NT2/D1 (cell line): ENCODE measurements at regions not wholly inside any gene's neighbourhood (a gene's known extent, or its start where the extent isn't known, plus 50 kb on each side); places are given as distances from the start of the nearest gene placed in this dataset.

ENCODE experiments used
- DNase-seq: peaks from one replicate; pipeline ENCODE4 v3.0.0-alpha.2; 2011; ENCODE audit warnings: low read depth, low spot score
- H3K27me3 ChIP-seq: 2 replicates; pipeline ENCODE4 v1.6.0; 2011; ENCODE audit warnings: mild to moderate bottlenecking; ENCODE audit not compliant: insufficient read length, insufficient read depth
- H3K36me3 ChIP-seq: 2 replicates; pipeline ENCODE4 v1.6.1; 2011; ENCODE audit warnings: mild to moderate bottlenecking, low read length, mixed read lengths; ENCODE audit not compliant: insufficient read depth, insufficient read length
- H3K4me1 ChIP-seq: 2 replicates; pipeline ENCODE4 v1.5.1; 2011; ENCODE audit not compliant: insufficient read depth, insufficient read length
- H3K4me3 ChIP-seq: 2 replicates; pipeline ENCODE4 v1.5.1; 2011; ENCODE audit warnings: low read depth; ENCODE audit not compliant: insufficient read length
- H3K9ac ChIP-seq: 2 replicates; pipeline ENCODE4 v1.6.0; 2011; ENCODE audit warnings: low read depth; ENCODE audit not compliant: insufficient read length
- H3K9me3 ChIP-seq: 2 replicates; pipeline ENCODE4 v1.5.1; 2011; ENCODE audit warnings: mild to moderate bottlenecking, low read length; ENCODE audit not compliant: insufficient read depth
- SUZ12 ChIP-seq: IDR thresholded peaks from 2 replicates; pipeline ENCODE4 v1.6.1; 2011; ENCODE audit not compliant: insufficient read length, insufficient read depth; ENCODE audit errors: extremely low read depth
- YY1 ChIP-seq: IDR thresholded peaks from 2 replicates; pipeline ENCODE4 v1.6.1; 2011; ENCODE audit not compliant: insufficient read length, insufficient read depth
- ZNF274 ChIP-seq: IDR thresholded peaks from 2 replicates; pipeline ENCODE4 v1.6.1; 2011; ENCODE audit warnings: mild to moderate bottlenecking, low read depth, low read length

DNA sequence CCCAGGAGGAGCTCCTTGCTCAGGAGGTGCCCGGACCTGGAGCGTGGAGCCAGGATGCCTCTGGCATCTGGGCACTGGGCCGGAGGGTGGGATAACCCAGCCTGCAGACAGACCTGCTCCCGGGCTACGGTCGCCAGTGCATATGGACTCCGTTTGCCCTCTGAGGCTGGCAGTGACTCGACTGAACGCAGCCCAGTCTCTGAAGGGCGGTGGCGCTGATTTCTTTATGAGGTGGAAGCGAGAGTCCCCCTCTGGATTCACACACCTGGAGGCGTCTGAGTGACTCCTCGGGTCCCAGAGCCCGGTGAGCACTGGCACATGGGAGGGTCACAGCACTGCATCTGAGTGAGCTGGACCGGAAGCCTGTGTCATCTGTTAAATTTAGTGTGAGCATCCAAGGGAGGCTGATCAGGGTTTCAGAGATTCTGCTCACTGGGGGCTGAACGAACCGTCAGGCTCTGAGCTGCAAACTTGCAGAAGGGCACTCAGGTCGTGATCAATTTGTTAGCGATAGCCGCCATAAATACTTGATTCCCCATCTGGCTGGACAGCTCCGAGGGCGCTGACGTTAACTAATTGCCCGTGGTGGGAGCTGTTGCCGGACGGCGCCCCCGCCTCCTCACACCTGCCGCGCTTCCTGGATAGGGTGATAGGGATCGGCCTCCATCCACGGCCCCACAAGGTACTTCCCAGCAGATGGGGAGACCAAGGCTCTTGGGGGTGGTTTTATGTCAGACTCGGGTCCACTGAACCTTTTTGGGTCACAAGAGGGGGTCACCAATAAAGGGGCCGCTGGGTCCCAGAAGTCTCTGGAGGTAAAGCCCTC is 60.7 kb upstream of the TTC34 start:
- Histone ChIP-seq H3K9me3 (no peaks in the 10 kb centered on the region), H3K4me1 (no peaks in the 10 kb centered on the region), H3K27me3 (no peaks in the 10 kb centered on the region), H3K4me3 (no peak overlapping the region), H3K9ac (no peak overlapping the region), H3K36me3 (no peaks in the 10 kb centered on the region)
- DNase-seq: no peak
- TF ChIP-seq YY1 (no peak), SUZ12 (no peak), ZNF274 (no peak)

DNA sequence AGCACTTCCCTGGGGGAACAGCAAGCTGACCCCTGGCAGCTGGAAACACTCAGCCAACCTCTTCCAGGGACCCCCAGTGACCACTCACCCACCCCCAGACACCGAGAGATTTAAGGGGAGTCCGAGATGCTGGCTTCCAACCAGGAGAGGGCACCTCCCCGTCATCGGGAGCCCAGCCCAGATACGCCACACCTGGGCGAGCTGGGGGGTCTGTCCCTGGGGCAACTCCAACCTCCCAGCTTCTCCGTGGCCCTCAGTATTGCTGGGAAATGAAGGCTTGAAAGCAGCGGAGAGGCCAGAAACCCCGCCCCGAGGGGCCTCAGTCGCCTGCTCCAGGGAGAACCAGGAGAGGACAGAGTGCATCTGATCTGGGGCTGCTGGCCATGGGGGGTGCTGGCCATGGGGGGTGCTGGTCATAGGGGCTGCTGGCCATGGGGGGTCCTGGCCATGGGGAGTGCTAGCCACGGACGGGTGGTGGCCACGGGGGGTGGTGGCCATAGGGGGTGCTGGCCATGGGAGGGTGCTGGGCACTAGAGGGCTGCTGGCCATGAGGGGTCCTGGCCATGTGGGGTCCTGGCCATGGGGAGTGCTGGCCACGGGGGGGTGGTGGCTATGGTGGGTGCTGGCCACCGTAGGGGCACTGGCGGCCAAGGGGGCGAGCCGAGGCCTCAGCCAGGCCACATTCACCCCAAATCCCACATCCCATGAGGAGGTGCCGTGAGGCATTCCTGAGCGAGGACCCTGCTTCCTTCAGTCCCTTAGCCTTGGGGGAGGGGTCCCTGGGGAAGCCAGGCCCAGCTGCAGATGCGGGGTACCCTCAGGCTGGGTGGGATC is 61.5 kb upstream of the TTC34 start:
- no peaks in the 10 kb centered on the region for H3K9me3 ChIP-seq
- H3K4me3 ChIP-seq: no peak overlapping the region
- TF ChIP-seq SUZ12: no peak
- TF ChIP-seq ZNF274: no peak
- H3K9ac ChIP-seq: no peak overlapping the region
- peaks cover 2% of the 10 kb centered on the region for H3K4me1 ChIP-seq
- no peaks in the 10 kb centered on the region for H3K36me3 ChIP-seq
- no peaks in the 10 kb centered on the region for H3K27me3 ChIP-seq
- DNase-seq: no peak

DNA sequence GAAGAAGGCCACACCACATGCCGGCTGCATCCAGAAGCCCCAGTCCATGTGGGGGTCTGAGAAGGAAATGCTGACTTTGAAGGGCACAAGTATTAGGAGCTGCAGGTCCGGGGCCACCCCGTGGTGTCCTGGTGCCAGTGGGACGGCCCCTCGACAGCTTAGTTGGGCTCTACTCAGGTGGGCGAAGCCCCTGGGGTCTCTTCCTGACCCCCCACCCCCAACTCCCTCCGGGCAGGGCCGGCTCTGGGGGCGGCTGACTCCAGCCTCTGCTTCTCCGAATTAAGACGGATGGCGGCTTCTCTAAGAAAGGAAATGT is 62.1 kb upstream of the TTC34 start:
- no peaks in the 10 kb centered on the region for H3K36me3 ChIP-seq
- DNase-seq: no peak
- no peaks in the 10 kb centered on the region for H3K27me3 ChIP-seq
- no peak for TF ChIP-seq SUZ12
- no peak for TF ChIP-seq YY1
- TF ChIP-seq ZNF274: no peak
- peaks cover 2% of the 10 kb centered on the region for H3K4me1 ChIP-seq
- no peak overlapping the region for H3K9ac ChIP-seq
- no peaks in the 10 kb centered on the region for H3K9me3 ChIP-seq
- H3K4me3 ChIP-seq: no peak overlapping the region

DNA sequence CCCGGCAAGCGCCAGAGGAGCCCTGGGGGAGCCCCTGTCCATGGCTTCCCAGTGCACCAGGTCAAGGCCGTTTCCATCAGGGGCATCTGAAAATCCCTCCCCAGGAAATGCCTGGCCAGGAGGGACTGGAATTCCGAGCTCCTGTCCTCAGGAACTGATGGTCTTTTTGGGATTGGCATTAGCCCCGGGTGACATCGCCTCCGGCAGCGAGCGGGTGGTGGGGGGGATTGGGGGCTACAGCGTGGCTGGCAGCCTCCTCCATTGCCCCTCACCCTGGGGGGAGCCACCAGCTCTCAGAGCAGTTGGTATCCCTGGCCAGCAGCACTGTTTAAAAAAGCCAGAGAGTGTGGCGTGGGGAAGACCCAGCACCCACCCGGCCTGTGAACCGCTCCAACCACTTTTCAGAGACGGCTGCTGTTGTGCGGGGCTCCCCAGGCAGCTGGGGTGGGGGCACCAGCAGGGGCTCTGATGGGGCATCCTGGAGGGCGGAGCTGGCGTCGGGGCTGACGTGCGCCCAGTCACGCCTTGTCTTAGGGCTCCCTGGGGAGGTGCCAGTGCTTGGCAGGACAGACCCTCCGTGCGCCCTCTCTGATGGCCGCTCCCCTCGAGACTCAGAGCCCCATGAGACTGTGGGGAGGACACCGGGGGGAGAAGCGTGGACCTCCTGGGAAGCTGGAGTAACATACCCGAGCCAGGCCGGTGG is 62.9 kb upstream of the TTC34 start:
- Histone ChIP-seq H3K27me3 (no peaks in the 10 kb centered on the region), H3K9me3 (no peaks in the 10 kb centered on the region)
- no peak for TF ChIP-seq YY1
- no peak for TF ChIP-seq ZNF274
- no peak for TF ChIP-seq SUZ12

DNA sequence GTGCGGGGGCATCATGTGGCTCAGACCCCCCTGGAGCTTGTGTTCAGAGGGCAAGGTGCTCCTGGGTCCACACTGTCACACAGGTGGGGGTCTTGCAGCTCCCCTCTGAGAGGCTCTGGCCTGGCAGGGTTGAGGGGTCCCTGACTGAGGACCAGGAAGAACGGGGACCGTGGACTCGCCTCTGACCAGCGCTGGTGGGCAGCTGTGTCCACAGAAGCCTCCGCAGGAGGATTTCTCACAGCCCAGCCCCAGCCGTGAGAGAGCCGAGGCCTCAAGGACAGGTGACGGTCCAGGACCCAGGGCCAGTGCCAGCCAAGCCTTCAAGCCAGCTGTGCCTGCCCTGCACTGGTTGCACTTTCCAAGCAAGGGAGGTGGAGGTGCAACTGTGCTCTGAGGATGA is 63.5 kb upstream of the TTC34 start:
- Histone ChIP-seq H3K4me3 (no peak overlapping the region), H3K36me3 (no peaks in the 10 kb centered on the region), H3K4me1 (peaks cover 4% of the 10 kb centered on the region), H3K27me3 (no peaks in the 10 kb centered on the region), H3K9me3 (no peaks in the 10 kb centered on the region), H3K9ac (no peak overlapping the region)
- TF ChIP-seq SUZ12 (no peak), ZNF274 (no peak), YY1 (no peak)
- no peak for DNase-seq

More for the DNA sequence above, 62.9 kb upstream of the TTC34 start:
- Histone ChIP-seq H3K4me3 (no peak overlapping the region), H3K4me1 (peaks cover 4% of the 10 kb centered on the region), H3K36me3 (no peaks in the 10 kb centered on the region), H3K9ac (no peak overlapping the region)
- DNase-seq: no peak

DNA sequence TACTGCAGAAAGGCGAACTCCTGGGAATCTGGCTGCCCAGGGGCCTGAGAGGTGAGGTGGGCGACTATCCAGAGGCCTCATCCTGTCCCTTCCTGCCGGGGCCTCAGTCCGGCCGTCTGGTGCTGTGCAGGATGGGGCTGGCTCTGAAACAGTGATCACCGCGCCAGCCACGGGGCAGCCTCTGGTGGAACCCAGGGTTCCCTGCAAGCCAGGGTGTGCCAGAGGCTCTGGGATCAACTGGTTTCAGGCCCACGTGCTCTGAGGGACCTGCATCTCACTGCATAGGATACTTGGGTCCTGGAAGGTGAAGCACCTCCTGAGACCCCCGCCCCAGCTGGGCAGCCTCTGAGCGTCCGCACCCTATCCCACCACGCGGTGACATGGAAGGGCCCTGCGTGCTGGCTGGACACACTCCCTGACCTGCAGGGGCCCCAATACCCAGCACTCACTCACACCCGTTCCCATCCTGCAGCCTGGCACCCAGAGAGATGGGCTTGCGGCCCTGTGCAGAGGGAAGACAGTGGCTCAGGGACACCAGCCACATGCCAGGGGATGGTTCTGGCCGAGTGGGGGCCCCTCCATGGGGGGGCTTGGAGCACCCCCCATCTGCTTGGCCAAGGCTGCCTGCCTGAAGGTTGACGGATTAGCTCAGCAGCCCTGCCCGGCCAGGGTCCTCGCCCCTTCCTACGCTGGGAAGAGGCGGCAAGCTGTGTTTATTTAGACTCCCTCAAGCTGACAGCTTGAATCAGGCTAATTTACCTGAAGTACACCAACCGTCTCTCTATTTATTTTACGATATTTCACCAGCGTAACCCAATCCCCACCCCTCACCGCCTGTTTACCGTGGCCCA is 64.3 kb upstream of the TTC34 start:
- Histone ChIP-seq H3K27me3 (no peaks in the 10 kb centered on the region), H3K4me1 (peaks cover 4% of the 10 kb centered on the region), H3K36me3 (no peaks in the 10 kb centered on the region), H3K4me3 (no peak overlapping the region), H3K9ac (no peak overlapping the region), H3K9me3 (peaks cover 4% of the 10 kb centered on the region; the same call in 1 of the 2 replicates)
- no peak for DNase-seq
- no peak for TF ChIP-seq SUZ12
- TF ChIP-seq ZNF274: no peak
- TF ChIP-seq YY1: no peak
